B cell (primary cell): ENCODE measurements at regions not wholly inside any gene's neighbourhood (a gene's known extent, or its start where the extent isn't known, plus 50 kb on each side); places are given as distances from the start of the nearest gene placed in this dataset.

ENCODE experiments used
- CTCF ChIP-seq: fragments of 200-600 bp; IDR thresholded peaks from one replicate; pipeline ENCODE4 v1.8.0; 2022; ENCODE audit warnings: antibody characterized with exemption, mild to moderate bottlenecking
- EZH2 ChIP-seq: IDR thresholded peaks from 2 replicates; pipeline ENCODE4 v1.6.1; 2012; ENCODE audit warnings: borderline replicate concordance, low read depth, mild to moderate bottlenecking, moderate library complexity, low read length; ENCODE audit not compliant: insufficient read depth, poor library complexity, severe bottlenecking

DNA sequence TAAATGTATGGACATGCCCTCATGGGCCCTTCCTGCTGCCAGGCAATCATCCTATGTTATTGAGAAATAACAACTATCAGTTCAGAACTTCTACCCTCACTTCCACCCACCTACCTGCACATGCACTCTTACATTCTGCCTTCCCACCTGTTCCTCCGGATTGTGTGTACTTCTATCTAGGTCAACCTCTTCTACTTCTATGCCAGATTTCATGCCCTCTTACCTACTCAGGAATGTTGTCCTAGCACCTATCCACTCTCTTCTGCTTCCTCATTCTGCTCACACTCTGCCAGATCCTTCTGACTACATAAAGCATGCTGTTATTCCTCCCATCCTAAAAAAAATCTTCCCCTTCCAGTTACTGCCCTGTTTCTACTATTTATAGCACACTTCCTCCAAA lies 333.5 kb downstream of the IRS1 start:
- TF ChIP-seq EZH2 (no peak), CTCF (no peak)
